Body of pancreas (tissue), 4 donors: ENCODE measurements at regions not wholly inside any gene's neighbourhood (a gene's known extent, or its start where the extent isn't known, plus 50 kb on each side); places are given as distances from the start of the nearest gene placed in this dataset.

Experiments
- ATAC-seq: fragments of 150-250 bp; one replicate; pipeline ENCODE4 v1.9.1; 2016
- DNase-seq, 4 donors: peaks; one replicate each; pipeline ENCODE4 v3.0.0-alpha.2; 2019
- H3K27ac ChIP-seq, 4 donors: fragments of 200-600 bp; sonication (generic); 1 replicate in 3 of 4; 2 replicates in 1 of 4; pipeline versions ENCODE4 v1.5.1 to v1.6.1; 2016 to 2019; ENCODE audit warnings: mild to moderate bottlenecking in 1 of 4, mixed read lengths in 1 of 4, moderate library complexity in 1 of 4
- H3K27me3 ChIP-seq, 2 donors: fragments of 200-600 bp; sonication (generic); one replicate each; pipeline ENCODE4 v1.6.0; 2016; ENCODE audit warnings: mild to moderate bottlenecking in 1 of 2
- H3K36me3 ChIP-seq, 2 donors: fragments of 200-600 bp; sonication (generic); replicated peaks in 1 of 2; 2 replicates each; pipeline ENCODE4 v1.5.1; 2016; ENCODE audit warnings: low read depth in 2 of 2; ENCODE audit not compliant: insufficient read depth in 1 of 2
- H3K4me1 ChIP-seq: fragments of 200-600 bp; sonication (generic); one replicate; pipeline ENCODE4 v1.6.0; 2016
- H3K4me3 ChIP-seq, 2 donors: fragments of 200-600 bp; sonication (generic); 1 replicate in 1 of 2; 2 replicates in 1 of 2; pipeline ENCODE4 v1.5.1; 2016 to 2019
- H3K9me3 ChIP-seq, 3 donors: fragments of 200-600 bp; sonication (generic); 1 replicate in 2 of 3; 2 replicates in 1 of 3; pipeline ENCODE4 v1.5.1; 2016
- CTCF ChIP-seq, 7 experiments: fragments of 450-650 bp in 4 of 7; fragments of 200-600 bp in 3 of 7; sonication (generic) in 3 of 7; IDR thresholded peaks; one replicate each; pipeline ENCODE4 v1.5.1; 2016 to 2019; ENCODE audit warnings: antibody characterized with exemption in 7 of 7
- POLR2A ChIP-seq, 3 donors: fragments of 450-650 bp; IDR thresholded peaks; one replicate each; pipeline ENCODE4 v1.6.1; 2016; ENCODE audit warnings: antibody characterized with exemption in 3 of 3, mild to moderate bottlenecking in 2 of 3
- whole genome bisulfite sequencing, 2 donors: methylation state at CpG; one replicate each; pipeline ENCODE4 v1.1.5; 2017; 5-methylcytosine and 5-hydroxymethylcytosine counted together
- intact Hi-C: fragments of 100-400 bp; cut with DNase I; formaldehyde crosslinking; loops from one replicate; pipeline ENCODE4 v1.15.1; 2023

DNA sequence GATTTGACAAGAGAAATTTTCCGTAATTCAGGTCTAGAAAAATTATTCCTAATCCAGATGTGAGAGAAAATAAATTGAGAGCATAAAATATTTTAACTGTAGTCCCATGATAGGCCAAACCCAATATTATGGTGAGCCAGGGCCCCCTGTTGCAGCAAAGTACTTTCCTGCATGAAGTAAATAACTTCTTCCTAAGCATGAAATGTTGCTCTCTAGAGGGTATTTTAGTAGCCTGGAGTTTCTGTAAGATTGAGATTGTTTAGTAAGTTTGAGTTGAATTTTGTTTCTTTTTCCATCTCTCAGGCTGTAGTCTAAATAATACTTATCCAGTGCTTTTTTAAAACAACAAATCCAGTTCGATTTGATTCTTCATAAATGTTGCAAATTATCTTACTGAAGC is 317.5 kb upstream of the MPDZ start:
- intact Hi-C loops: no loop called here
- H3K27ac ChIP-seq: no peak overlapping the region
- H3K36me3 ChIP-seq: no peaks in the 10 kb centered on the region
- no peaks in the 10 kb centered on the region for H3K4me1 ChIP-seq
- ATAC-seq (no peak), DNase-seq (no peak)
- H3K9me3 ChIP-seq: no peaks in the 10 kb centered on the region
- 53 to 60% methylated on average over 2 of the region's 2 CpGs for WGBS, 2 donors
- no peak overlapping the region for H3K4me3 ChIP-seq
- TF ChIP-seq CTCF (IDR thresholded peaks at IDR 0.05) (no peak), POLR2A (IDR thresholded peaks at IDR 0.05) (no peak)
- H3K27me3 ChIP-seq: no peaks in the 10 kb centered on the region

DNA sequence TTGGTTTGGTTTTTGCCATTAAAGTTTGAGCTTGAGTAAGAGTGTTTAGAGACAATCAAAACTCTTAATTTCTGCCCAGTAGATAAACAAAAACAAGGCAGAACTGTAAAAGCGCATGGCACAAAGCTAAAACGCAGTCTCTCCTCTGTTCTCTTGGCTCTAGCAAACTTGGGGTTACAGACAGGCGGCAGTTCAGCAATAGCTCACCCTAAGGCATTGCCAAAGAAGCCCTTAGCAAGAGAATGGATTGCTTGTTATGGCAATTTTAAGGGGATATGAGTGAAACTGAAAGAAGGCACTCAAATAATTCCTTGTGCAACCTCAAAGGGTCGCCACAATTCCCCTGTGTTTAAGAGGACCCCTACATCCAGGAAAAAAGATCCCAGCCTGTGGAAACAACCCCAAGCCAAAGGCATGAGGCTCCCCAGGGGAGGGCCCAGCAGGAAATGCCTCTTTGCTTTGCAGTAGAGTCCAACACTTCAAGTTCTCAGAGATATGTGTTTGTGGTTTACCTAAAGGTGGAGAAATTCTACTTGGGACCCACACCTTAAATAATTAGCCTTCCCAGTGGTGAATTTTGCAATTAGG is 317.0 kb upstream of the MPDZ start:
- Histone ChIP-seq H3K36me3 (no peaks in the 10 kb centered on the region), H3K9me3 (no peaks in the 10 kb centered on the region), H3K4me1 (no peaks in the 10 kb centered on the region), H3K27ac (no peak overlapping the region), H3K4me3 (no peak overlapping the region), H3K27me3 (no peaks in the 10 kb centered on the region)
- ATAC-seq: no peak
- TF ChIP-seq POLR2A (IDR thresholded peaks at IDR 0.05) (no peak), CTCF (IDR thresholded peaks at IDR 0.05) (no peak)
- DNase-seq: no peak
- intact Hi-C loops: no loop called here
- 61 to 69% methylated on average over 4 of the region's 4 CpGs for WGBS, 2 donors

DNA sequence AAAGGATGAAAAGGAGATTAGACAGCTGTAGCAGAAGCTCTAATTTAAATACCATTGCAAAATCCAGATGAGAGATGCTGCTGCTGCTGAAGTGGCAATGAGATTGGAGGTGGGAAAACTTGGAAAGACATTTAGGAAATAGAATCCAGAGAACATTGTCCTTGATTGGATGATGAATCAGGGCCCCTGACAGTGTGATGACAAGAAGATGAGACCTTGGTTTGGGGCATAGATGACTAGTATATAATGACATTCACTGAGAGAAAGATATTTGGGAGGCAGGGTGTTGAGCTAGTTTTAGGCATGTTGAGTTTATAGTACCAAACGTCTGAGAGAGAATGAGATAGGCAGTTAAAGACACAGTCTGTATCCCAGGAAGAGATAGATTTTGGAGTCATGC is 311.5 kb upstream of the MPDZ start:
- intact Hi-C loops: no loop called here
- no peaks in the 10 kb centered on the region for H3K27me3 ChIP-seq
- ATAC-seq (no peak), DNase-seq (no peak)
- H3K9me3 ChIP-seq: no peaks in the 10 kb centered on the region
- TF ChIP-seq POLR2A (IDR thresholded peaks at IDR 0.05): no peak
- TF ChIP-seq CTCF (IDR thresholded peaks at IDR 0.05): no peak
- 38 to 45% methylated on average over 1 of the region's 1 CpG for WGBS, 2 donors
- no peaks in the 10 kb centered on the region for H3K4me1 ChIP-seq
- no peaks in the 10 kb centered on the region for H3K36me3 ChIP-seq
- H3K27ac ChIP-seq: no peak overlapping the region
- H3K4me3 ChIP-seq: no peak overlapping the region

- no peak for ATAC-seq
- intact Hi-C loops: no loop called here
- no peaks in the 10 kb centered on the region for H3K4me1 ChIP-seq
- 43 to 46% methylated on average over 2 of the region's 2 CpGs for WGBS, 2 donors
- H3K36me3 ChIP-seq: no peaks in the 10 kb centered on the region
- no peak for TF ChIP-seq POLR2A (IDR thresholded peaks at IDR 0.05)
- TF ChIP-seq CTCF (IDR thresholded peaks at IDR 0.05): no peak
- no peak overlapping the region for H3K27ac ChIP-seq
- H3K27me3 ChIP-seq: no peaks in the 10 kb centered on the region
- no peaks in the 10 kb centered on the region for H3K9me3 ChIP-seq
- no peak for DNase-seq
- H3K4me3 ChIP-seq: no peak overlapping the region
Measured at GRCh38 chr9:13589034-13589737, 309.7 kb upstream of the MPDZ start.
